ENCODE measurements at regions not wholly inside any gene's neighbourhood (a gene's known extent, or its start where the extent isn't known, plus 50 kb on each side); places are given as distances from the start of the nearest gene placed in this dataset.

DNA sequence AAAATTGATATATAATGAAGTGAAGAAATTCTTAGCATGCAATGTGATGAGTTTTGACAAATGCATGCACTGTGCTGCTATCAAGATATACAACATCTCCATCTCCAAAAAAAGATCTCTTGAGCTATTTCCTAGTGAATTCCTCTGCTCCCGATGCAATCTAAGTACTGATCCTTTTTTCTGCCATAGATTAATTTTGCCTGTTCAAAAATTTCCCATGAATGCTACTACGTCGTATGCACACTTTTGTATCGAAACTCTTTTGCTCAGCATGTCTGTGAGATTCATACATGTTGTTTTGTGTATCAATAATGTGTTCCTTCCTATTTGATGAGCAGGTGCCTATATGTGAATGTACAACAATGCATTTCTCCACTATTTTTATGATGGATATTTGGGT, 647.4 kb downstream of the MTRR start:
- H3K27me3 Mint-ChIP-seq: no peaks in the 10 kb centered on the region
- no peak overlapping the region for H3K27ac Mint-ChIP-seq
- no peaks in the 10 kb centered on the region for H3K36me3 Mint-ChIP-seq
- no peaks in the 10 kb centered on the region for H3K4me1 Mint-ChIP-seq
- no peak overlapping the region for H3K4me3 ChIP-seq (ENCODE audit: control insufficient read depth in 1 of 2, extremely low read depth in 1 of 2, low read length in 1 of 2)
- ChIA-PET CTCF (no interaction called here), POLR2A (no interaction called here)
- 89% methylated on average over 1 of the region's 4 CpGs for WGBS (ENCODE audit: insufficient coverage)
- no peaks in the 10 kb centered on the region for H3K36me3 ChIP-seq (ENCODE audit: control insufficient read depth in 2 of 2, extremely low read depth in 1 of 2, insufficient read depth in 1 of 2, low read length in 1 of 2)
- peaks cover 12 to 14% (median 14%) of the 10 kb centered on the region in 3 donors for H3K9me3 Mint-ChIP-seq
- no peaks in the 10 kb centered on the region for H3K9me3 ChIP-seq
- no peaks in the 10 kb centered on the region for H3K4me1 ChIP-seq (ENCODE audit: control insufficient read depth in 1 of 2, extremely low read depth in 1 of 2, insufficient read depth in 2 of 2, low read length in 2 of 2)
- H3K27me3 ChIP-seq (replicated peaks in 1 of 2; ENCODE audit: control insufficient read depth in 2 of 2, extremely low read depth in 1 of 2, insufficient read depth in 2 of 2, low read length in 1 of 2): no peaks in the 10 kb centered on the region
- DNase-seq (no peak), ATAC-seq (replicated peaks in 1 of 4) (no peak)
- no peak overlapping the region for H3K4me3 Mint-ChIP-seq
- H3K27ac ChIP-seq (ENCODE audit: low read length): no peak overlapping the region

DNA sequence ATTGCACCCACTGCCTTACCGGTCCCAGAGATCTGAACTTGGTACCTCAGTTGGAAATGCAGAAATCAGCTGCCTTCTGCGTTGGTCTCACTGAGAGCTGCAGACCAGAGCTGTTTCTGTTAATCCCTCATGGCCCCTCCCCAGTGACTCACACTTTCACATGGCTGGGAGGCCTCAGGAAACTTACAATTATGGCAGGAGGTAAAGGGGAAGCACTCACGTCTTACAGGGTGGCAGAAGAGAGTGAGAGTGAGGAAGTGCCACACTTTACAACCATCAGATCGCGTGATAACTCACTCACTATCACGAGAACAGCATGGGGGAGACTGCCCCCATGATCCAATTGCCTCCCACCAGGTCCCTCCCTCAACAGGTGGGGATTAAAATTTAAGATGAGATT, 648.5 kb downstream of the MTRR start:
- H3K4me3 ChIP-seq (ENCODE audit: control insufficient read depth in 1 of 2, extremely low read depth in 1 of 2, low read length in 1 of 2): no peak overlapping the region
- no peaks in the 10 kb centered on the region for H3K4me1 ChIP-seq (ENCODE audit: control insufficient read depth in 1 of 2, extremely low read depth in 1 of 2, insufficient read depth in 2 of 2, low read length in 2 of 2)
- no peak overlapping the region for H3K27ac ChIP-seq (ENCODE audit: low read length)
- CTCF ChIA-PET: no interaction called here
- POLR2A ChIA-PET: no interaction called here
- Mint-ChIP-seq H3K4me3 (no peak overlapping the region), H3K9me3 (peaks cover 12 to 14% (median 12%) of the 10 kb centered on the region in 3 donors), H3K4me1 (no peaks in the 10 kb centered on the region), H3K36me3 (no peaks in the 10 kb centered on the region), H3K27me3 (no peaks in the 10 kb centered on the region), H3K27ac (no peak overlapping the region)
- 88% methylated on average over 1 of the region's 6 CpGs for WGBS (ENCODE audit: insufficient coverage)
- ATAC-seq (replicated peaks in 1 of 4) (no peak), DNase-seq (no peak)
- no peaks in the 10 kb centered on the region for H3K9me3 ChIP-seq
- no peaks in the 10 kb centered on the region for H3K36me3 ChIP-seq (ENCODE audit: control insufficient read depth in 2 of 2, extremely low read depth in 1 of 2, insufficient read depth in 1 of 2, low read length in 1 of 2)
- H3K27me3 ChIP-seq (replicated peaks in 1 of 2; ENCODE audit: control insufficient read depth in 2 of 2, extremely low read depth in 1 of 2, insufficient read depth in 2 of 2, low read length in 1 of 2): no peaks in the 10 kb centered on the region

DNA sequence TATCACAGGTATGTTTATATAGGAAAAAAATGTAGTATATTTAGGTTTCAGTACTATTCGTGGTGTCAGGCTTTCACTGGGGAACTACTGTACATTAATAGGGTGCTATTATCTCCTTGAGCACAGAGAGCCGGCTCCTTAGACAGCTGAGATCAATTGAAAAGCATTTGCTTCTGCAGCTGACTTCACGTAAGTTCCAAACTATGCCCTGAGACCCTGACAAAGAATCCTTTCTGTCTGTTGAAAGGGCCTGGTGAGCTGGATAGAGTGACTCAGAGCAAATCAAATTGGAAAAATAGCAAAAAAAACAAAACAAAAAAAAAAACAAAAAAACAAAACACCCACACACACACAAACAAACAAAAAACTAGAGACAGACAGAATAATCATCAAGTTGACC, 652.0 kb downstream of the MTRR start:
- Histone ChIP-seq H3K27me3 (replicated peaks in 1 of 2; ENCODE audit: control insufficient read depth in 2 of 2, extremely low read depth in 1 of 2, insufficient read depth in 2 of 2, low read length in 1 of 2) (no peaks in the 10 kb centered on the region), H3K4me1 (ENCODE audit: control insufficient read depth in 1 of 2, extremely low read depth in 1 of 2, insufficient read depth in 2 of 2, low read length in 2 of 2) (no peaks in the 10 kb centered on the region), H3K36me3 (ENCODE audit: control insufficient read depth in 2 of 2, extremely low read depth in 1 of 2, insufficient read depth in 1 of 2, low read length in 1 of 2) (no peaks in the 10 kb centered on the region), H3K9me3 (no peaks in the 10 kb centered on the region), H3K27ac (ENCODE audit: low read length) (no peak overlapping the region), H3K4me3 (ENCODE audit: control insufficient read depth in 1 of 2, extremely low read depth in 1 of 2, low read length in 1 of 2) (no peak overlapping the region)
- Mint-ChIP-seq H3K4me1 (no peaks in the 10 kb centered on the region), H3K9me3 (peaks cover 0 to 4% (median 4%) of the 10 kb centered on the region in 3 donors), H3K36me3 (no peaks in the 10 kb centered on the region), H3K27me3 (no peaks in the 10 kb centered on the region), H3K27ac (no peak overlapping the region), H3K4me3 (no peak overlapping the region)
- WGBS (ENCODE audit: insufficient coverage): 90% methylated on average over 2 of the region's 3 CpGs
- no peak for DNase-seq
- CTCF ChIA-PET: no interaction called here
- POLR2A ChIA-PET: no interaction called here
- ATAC-seq (replicated peaks in 1 of 4): no peak

DNA sequence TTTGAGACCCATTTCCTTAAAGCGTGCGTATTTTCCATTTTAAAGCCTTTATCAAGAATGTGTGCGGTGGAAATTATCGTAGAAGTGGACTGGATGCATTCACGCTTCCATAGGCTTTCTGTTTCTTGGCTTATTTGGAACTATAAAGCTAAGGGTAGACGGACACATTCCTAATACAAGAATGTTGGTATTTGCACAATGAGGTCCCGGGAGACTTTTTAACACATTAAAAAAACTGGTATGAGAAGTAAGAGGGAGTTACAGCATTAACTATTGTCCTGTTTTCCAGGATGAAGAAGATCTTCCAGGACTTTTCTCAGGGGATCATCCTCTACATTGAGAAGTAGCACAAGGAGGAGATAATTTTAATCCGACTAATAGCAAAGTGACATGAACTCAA, 653.0 kb downstream of the MTRR start:
- Mint-ChIP-seq H3K27me3 (no peaks in the 10 kb centered on the region), H3K4me3 (no peak overlapping the region), H3K36me3 (no peaks in the 10 kb centered on the region), H3K4me1 (no peaks in the 10 kb centered on the region), H3K27ac (no peak overlapping the region), H3K9me3 (peaks cover 0 to 4% (median 0%) of the 10 kb centered on the region in 3 donors)
- Histone ChIP-seq H3K9me3 (no peaks in the 10 kb centered on the region), H3K27me3 (replicated peaks in 1 of 2; ENCODE audit: control insufficient read depth in 2 of 2, extremely low read depth in 1 of 2, insufficient read depth in 2 of 2, low read length in 1 of 2) (no peaks in the 10 kb centered on the region), H3K4me3 (ENCODE audit: control insufficient read depth in 1 of 2, extremely low read depth in 1 of 2, low read length in 1 of 2) (no peak overlapping the region), H3K27ac (ENCODE audit: low read length) (no peak overlapping the region), H3K4me1 (ENCODE audit: control insufficient read depth in 1 of 2, extremely low read depth in 1 of 2, insufficient read depth in 2 of 2, low read length in 2 of 2) (no peaks in the 10 kb centered on the region), H3K36me3 (ENCODE audit: control insufficient read depth in 2 of 2, extremely low read depth in 1 of 2, insufficient read depth in 1 of 2, low read length in 1 of 2) (no peaks in the 10 kb centered on the region)
- ChIA-PET POLR2A (no interaction called here), CTCF (no interaction called here)
- ATAC-seq (replicated peaks in 1 of 4): no peak
- 95% methylated on average over 4 of the region's 8 CpGs for WGBS (ENCODE audit: insufficient coverage)
- no peak for DNase-seq

DNA sequence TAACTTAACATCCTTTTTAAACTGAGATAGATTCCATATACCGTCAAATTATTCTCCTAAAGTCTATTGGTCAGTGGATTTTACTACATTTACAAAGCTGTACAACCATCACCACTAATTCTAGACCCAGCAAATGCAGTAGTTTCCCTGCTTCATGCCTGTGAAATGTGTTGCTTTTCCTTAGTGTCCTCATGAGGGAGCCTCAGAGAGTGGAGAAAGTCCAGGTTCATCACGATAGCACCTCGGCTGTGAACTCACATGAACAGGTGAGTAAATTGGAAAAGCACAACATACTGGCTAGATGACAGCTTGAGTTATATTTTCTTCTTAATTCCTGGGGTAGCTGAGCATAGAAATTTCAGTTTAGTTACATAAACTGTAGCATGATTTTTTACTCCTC, 653.7 kb downstream of the MTRR start:
- H3K4me3 Mint-ChIP-seq: no peak overlapping the region
- H3K9me3 Mint-ChIP-seq: peaks cover 0 to 4% (median 0%) of the 10 kb centered on the region in 3 donors
- no peaks in the 10 kb centered on the region for H3K36me3 ChIP-seq (ENCODE audit: control insufficient read depth in 2 of 2, extremely low read depth in 1 of 2, insufficient read depth in 1 of 2, low read length in 1 of 2)
- H3K36me3 Mint-ChIP-seq: no peaks in the 10 kb centered on the region
- DNase-seq: no peak
- no peaks in the 10 kb centered on the region for H3K4me1 ChIP-seq (ENCODE audit: control insufficient read depth in 1 of 2, extremely low read depth in 1 of 2, insufficient read depth in 2 of 2, low read length in 2 of 2)
- H3K9me3 ChIP-seq: no peaks in the 10 kb centered on the region
- H3K27me3 Mint-ChIP-seq: no peaks in the 10 kb centered on the region
- H3K27ac Mint-ChIP-seq: no peak overlapping the region
- H3K27ac ChIP-seq (ENCODE audit: low read length): no peak overlapping the region
- no peaks in the 10 kb centered on the region for H3K27me3 ChIP-seq (replicated peaks in 1 of 2; ENCODE audit: control insufficient read depth in 2 of 2, extremely low read depth in 1 of 2, insufficient read depth in 2 of 2, low read length in 1 of 2)
- ChIA-PET CTCF (no interaction called here), POLR2A (no interaction called here)
- no peak overlapping the region for H3K4me3 ChIP-seq (ENCODE audit: control insufficient read depth in 1 of 2, extremely low read depth in 1 of 2, low read length in 1 of 2)
- no peak for ATAC-seq (replicated peaks in 1 of 4)
- H3K4me1 Mint-ChIP-seq: no peaks in the 10 kb centered on the region
- no CpG with 5 or more reads among the region's 3 CpGs for WGBS (ENCODE audit: insufficient coverage)

DNA sequence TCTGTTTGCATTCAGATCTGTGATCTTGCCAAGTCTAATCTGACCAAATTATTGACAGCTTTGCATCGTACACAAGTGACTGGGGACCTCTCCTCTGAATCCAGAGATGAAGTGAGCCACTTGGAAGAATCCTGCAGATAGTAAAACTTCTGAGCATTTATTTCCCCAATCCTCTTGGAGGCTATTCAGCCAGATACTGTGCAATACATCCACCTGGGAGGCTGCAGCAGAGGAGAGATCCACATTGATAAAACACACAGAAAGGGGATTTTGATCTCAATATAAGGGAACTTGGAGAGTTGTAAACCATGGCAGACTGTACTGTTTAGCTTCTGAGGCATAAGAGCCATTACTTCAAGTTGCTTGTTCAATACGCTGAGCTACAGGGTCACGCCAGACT, 654.6 kb downstream of the MTRR start:
- no peaks in the 10 kb centered on the region for H3K4me1 ChIP-seq (ENCODE audit: control insufficient read depth in 1 of 2, extremely low read depth in 1 of 2, insufficient read depth in 2 of 2, low read length in 2 of 2)
- peaks cover 0 to 3% (median 0%) of the 10 kb centered on the region in 3 donors for H3K9me3 Mint-ChIP-seq
- DNase-seq (no peak), ATAC-seq (replicated peaks in 1 of 4) (no peak)
- H3K36me3 Mint-ChIP-seq: no peaks in the 10 kb centered on the region
- no peak overlapping the region for H3K27ac Mint-ChIP-seq
- no peak overlapping the region for H3K4me3 ChIP-seq (ENCODE audit: control insufficient read depth in 1 of 2, extremely low read depth in 1 of 2, low read length in 1 of 2)
- no peaks in the 10 kb centered on the region for H3K9me3 ChIP-seq
- 22% methylated on average over 1 of the region's 3 CpGs for whole genome bisulfite sequencing (ENCODE audit: insufficient coverage)
- no peaks in the 10 kb centered on the region for H3K4me1 Mint-ChIP-seq
- ChIA-PET POLR2A (no interaction called here), CTCF (no interaction called here)
- no peak overlapping the region for H3K27ac ChIP-seq (ENCODE audit: low read length)
- H3K4me3 Mint-ChIP-seq: no peak overlapping the region
- H3K27me3 Mint-ChIP-seq: no peaks in the 10 kb centered on the region
- no peaks in the 10 kb centered on the region for H3K36me3 ChIP-seq (ENCODE audit: control insufficient read depth in 2 of 2, extremely low read depth in 1 of 2, insufficient read depth in 1 of 2, low read length in 1 of 2)
- no peaks in the 10 kb centered on the region for H3K27me3 ChIP-seq (replicated peaks in 1 of 2; ENCODE audit: control insufficient read depth in 2 of 2, extremely low read depth in 1 of 2, insufficient read depth in 2 of 2, low read length in 1 of 2)

DNA sequence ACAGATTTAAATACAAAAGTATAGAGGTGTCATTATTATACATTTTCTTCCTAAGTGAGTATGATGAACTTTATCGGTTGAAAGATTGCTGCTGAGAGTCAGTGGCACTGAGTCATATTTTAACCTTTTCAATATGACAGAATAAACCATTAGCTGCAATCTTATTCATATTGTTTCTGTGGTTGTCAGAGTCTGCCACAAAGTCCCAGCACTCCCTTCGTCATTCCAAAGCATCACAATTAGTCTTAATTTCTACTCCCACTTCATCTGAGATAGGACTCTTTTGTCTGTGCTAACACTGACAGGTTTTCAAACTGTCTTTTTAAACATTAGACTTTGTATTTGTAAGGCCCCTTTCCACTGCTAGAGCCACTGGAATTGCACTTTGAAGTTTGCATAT, 656.9 kb downstream of the MTRR start:
- POLR2A ChIA-PET: no interaction called here
- Histone ChIP-seq H3K27me3 (replicated peaks in 1 of 2; ENCODE audit: control insufficient read depth in 2 of 2, extremely low read depth in 1 of 2, insufficient read depth in 2 of 2, low read length in 1 of 2) (no peaks in the 10 kb centered on the region), H3K4me1 (ENCODE audit: control insufficient read depth in 1 of 2, extremely low read depth in 1 of 2, insufficient read depth in 2 of 2, low read length in 2 of 2) (no peaks in the 10 kb centered on the region), H3K27ac (ENCODE audit: low read length) (no peak overlapping the region), H3K9me3 (no peaks in the 10 kb centered on the region), H3K36me3 (ENCODE audit: control insufficient read depth in 2 of 2, extremely low read depth in 1 of 2, insufficient read depth in 1 of 2, low read length in 1 of 2) (no peaks in the 10 kb centered on the region), H3K4me3 (ENCODE audit: control insufficient read depth in 1 of 2, extremely low read depth in 1 of 2, low read length in 1 of 2) (no peak overlapping the region)
- no peak for DNase-seq
- Mint-ChIP-seq H3K27me3 (no peaks in the 10 kb centered on the region), H3K4me1 (no peaks in the 10 kb centered on the region), H3K36me3 (no peaks in the 10 kb centered on the region), H3K27ac (no peak overlapping the region), H3K4me3 (no peak overlapping the region), H3K9me3 (no peaks in the 10 kb centered on the region)
- WGBS (ENCODE audit: insufficient coverage): no CpG with 5 or more reads among the region's 2 CpGs
- no peak for ATAC-seq (replicated peaks in 1 of 4)
- CTCF ChIA-PET: no interaction called here
